ENCODE measurements at regions not wholly inside any gene's neighbourhood (a gene's known extent, or its start where the extent isn't known, plus 50 kb on each side); places are given as distances from the start of the nearest gene placed in this dataset.

- no peak for DNase-seq (ENCODE audit: low read depth)
Observed at GRCh38 chr18:57991552-57991951, 52.5 kb upstream of the NEDD4L start.

GRCh38 chr18:57989536-57989935 is 54.5 kb upstream of the NEDD4L start:
- DNase-seq (ENCODE audit: low read depth), result no peak

- no peak for DNase-seq (ENCODE audit: low read depth)
Observed at GRCh38 chr18:57984490-57985115, 59.4 kb upstream of the NEDD4L start.

DNA sequence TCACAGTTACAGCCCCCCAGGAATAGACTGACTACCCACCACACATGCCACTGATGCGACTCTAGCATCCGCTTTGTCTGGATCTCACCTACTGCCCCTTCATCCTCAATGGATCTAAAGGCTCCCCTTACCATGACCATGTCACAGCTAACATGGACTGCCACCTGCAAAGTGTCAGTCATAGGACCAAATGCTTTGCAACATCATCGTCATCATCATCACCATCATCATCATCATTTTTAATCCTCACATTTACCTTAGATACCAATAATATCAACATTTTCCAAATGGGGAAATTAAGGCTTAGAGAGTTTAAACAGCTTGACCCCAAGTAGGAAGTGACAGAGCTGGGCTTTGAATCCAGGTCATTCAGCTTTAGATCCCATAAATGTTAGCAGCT is 60.1 kb upstream of the NEDD4L start:
- DNase-seq (ENCODE audit: low read depth), result no peak

DNA sequence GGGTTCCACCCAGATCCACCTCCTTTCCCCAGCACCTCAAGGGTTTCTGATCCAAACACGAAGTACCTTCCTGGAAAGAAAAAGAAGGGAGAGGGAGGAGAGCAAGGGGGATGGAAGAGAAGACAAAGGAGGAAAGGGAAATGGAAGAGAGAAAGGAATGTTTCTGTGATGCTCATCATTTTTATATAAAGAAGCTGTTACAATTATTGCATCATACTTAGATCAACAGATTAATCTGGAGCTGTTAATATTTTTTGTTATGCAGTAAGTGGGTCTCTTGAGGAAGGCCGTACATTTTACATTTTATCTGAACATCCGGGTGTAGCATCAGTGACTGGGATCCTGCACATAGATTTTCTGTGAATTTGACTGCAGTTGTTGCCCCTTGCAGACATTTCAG is 60.6 kb upstream of the NEDD4L start:
- no peak for DNase-seq (ENCODE audit: low read depth)

DNA sequence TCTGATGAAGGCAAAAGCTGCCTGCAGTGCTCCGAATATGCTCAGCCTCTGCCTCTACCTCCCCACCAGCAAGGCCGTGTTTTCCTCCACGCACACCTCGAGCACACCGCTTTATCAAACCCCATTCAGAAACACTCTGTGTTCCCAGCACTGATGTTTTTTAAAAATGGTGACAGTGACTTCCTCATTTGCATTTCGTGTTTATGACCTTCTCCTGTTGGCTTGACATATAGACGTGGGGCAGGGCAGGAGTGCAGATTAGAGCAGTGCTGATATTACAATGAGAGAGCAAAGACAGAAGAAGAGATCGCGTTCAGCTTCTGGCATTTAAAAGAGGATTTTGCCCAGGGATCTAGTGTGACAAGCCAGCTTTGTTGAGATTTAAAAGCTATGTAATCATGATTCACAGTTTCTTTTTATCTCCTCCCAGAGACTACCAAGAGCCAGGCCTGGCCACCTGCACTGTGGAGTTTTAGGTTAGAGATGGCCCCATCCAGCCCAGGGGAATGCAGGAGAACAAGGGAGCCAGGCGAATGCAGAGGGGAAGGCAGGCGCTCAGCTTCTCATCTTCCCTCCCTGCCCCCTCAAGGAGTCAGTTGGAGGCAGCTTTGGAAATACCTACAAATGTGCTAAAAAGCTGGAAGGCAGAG is 61.5 kb upstream of the NEDD4L start:
- DNase-seq (ENCODE audit: low read depth), result no peak

DNA sequence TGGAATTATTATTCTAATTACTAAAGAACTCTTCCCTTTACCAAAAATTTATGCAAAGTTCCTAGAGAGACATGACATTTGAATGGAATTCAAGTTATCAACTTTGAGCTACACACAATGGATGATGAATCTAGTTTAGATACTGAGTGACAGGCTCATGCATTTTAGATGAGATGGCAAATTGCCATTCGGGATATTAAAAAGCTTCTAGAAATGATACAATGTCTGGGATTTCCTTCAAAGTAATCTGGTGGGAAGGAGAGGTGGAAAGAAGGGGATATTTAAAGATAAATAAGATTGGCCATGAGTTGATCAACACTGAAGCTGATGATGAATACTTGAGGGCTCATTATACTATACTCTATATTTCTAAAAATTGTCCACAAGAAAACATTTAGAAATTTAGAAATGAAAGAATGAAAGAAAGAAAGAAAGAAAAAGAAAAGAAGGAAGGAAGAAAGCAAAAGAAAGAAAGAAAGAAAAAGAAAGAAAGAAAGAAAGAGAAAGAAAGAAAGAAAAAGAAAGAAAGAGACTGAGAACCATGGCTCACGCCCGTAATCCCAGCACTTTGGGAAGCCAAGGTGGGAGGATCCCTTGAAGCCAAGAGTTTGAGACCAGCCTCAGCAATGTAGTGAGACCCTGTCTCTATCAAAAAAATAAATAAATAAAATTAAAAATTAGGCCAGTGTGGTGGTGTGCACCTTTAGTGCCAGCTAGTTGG is 62.6 kb upstream of the NEDD4L start:
- no peak for DNase-seq (ENCODE audit: low read depth)

- DNase-seq (ENCODE audit: low read depth), result no peak
Observed at GRCh38 chr18:57980573-57981307, 63.3 kb upstream of the NEDD4L start.

DNA sequence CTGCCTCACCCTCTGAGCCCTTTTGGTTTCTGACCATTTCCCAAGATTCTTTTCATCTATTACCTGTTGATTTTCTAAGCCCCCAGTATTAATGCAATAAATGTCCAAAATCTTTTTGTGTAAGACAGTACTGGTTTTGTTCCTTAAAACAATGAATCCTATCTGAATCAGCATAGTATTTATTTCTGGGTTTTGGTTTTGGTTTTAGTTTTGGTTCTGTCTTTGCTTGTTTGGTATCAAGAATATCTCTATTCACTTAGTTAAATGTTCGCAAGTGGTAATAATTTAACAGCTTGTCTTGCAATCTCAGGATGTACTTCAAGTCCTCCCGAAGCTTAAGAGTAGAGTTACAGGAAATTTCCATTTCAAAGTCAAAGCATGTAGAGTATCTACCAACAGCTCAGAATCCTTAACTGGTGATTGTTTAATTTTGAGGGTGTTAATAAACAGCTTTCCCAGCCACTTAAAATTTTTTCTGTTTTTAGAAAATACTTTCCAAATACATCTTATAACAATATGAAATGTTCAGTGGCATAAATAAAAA is 67.7 kb upstream of the NEDD4L start:
- DNase-seq (ENCODE audit: low read depth), result no peak

GRCh38 chr18:57975805-57976204 is 68.2 kb upstream of the NEDD4L start:
- DNase-seq (ENCODE audit: low read depth), result no peak

DNA sequence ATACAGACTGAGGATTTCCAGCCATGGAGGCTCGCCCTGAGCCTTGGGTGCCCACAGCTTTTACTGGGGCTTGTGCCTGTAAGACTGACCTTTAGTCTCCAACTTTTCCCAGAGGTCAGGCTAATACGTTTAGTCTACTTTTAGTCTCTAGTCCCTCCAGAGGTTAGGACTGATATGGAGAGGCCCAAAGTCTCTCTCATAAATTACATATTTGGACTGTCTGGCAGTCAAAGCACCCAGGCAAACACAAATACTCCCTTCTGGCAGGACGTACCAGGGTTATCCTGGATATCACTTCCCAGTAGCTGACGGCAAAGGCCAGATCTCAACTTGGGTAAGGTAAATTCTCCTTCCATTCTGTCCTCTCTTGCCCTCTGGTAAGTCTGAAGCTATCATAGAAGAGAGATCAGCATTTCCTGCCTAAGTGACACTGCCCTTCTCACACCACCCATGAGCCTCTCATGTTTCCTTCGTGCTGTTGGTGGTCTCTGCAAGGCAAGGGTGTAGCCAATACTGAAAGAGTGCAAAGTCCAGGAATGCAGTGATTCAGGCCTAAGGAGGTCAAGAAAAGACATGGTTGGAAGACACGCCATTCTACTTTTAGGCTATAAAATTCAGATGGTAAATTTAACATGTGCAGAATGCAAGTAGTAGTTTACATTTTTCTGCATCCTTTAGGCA is 69.3 kb upstream of the NEDD4L start:
- no peak for DNase-seq (ENCODE audit: low read depth)

GRCh38 chr18:57973889-57974288 is 70.1 kb upstream of the NEDD4L start:
- no peak for DNase-seq (ENCODE audit: low read depth)

- DNase-seq (ENCODE audit: low read depth), result no peak
Observed at GRCh38 chr18:57970356-57971095, 73.5 kb upstream of the NEDD4L start.

DNA sequence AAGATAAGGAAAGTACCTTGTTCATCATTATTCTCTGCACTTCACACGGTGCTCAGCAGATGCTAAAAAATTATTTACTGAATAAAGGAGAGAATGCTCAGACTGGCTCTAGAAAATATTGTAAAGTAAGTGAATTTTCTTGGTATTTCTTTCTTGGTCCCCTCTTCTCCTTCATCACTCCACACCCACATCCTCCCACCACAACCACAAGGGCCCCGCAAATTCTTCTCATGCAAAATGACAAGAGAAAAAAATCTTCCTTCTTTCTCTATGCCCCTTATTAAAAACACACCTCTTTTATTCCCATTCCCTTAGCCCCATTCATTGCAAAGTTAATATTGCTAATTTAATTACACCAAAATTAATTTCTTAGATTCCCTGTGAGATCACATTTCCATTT is 74.2 kb upstream of the NEDD4L start:
- DNase-seq (ENCODE audit: low read depth), result no peak

DNA sequence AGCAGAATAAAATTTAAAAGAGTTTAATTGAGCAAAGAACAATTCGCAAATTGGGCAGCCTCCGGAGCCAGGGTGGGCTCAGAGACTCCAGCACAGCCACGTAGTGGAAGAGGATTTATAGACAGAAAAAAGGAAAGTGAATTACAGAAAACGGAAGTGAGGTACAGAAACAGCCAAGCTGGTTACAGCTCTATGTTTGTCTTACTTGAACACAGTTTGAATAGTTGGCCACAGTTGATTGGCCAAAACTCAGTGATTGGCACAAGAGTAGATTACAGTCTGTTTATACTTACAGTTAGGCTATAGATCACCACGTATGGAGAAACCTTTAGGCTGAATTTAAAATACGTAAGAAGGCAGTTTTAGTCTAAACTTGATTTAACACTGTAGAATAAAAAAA is 78.8 kb upstream of the NEDD4L start:
- DNase-seq (ENCODE audit: low read depth), result no peak

GRCh38 chr18:57961876-57962505 is 82.0 kb upstream of the NEDD4L start:
- DNase-seq (ENCODE audit: low read depth), result no peak

- DNase-seq (ENCODE audit: low read depth), result no peak
Observed at GRCh38 chr18:57961411-57961810, 82.6 kb upstream of the NEDD4L start.

DNA sequence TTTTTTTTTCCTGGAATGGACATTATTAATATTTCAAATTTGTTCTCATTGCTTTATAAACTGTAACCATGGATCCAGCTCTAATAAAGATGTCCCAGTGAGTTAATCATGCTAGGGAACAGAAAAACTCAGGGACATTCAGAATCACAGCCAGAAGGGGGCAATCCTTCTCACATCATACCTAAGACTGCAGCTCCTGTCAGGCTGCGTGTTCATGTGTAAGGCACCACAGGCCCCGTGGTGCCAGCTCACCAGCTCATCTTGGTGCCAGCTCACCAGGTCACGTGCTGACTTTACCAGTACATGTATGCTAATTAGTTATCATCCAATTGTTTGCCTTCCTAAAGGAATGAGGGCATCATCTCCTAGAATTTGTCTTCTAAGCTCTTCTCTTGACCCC is 84.7 kb upstream of the NEDD4L start:
- no peak for DNase-seq (ENCODE audit: low read depth)

DNA sequence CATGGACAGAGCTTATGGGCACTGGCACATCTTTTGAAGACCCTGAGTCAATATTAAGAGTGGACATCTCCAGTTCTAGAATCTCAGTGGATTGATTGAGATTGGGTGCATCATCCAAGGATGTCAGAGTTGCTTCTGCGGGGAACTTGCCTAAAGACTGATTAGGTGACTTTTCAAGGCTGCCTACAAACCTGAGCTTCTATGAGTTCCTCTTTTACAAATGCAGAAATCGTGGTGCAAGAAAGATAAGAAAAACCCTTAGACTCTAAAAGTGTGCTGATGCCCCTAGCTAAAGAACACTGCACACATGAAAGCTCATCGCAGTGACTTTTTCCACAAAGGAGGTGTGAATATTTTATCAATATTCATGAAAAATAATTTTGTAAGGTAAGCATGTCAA is 86.8 kb upstream of the NEDD4L start:
- DNase-seq (ENCODE audit: low read depth), result no peak

- no peak for DNase-seq (ENCODE audit: low read depth)
Observed at GRCh38 chr18:57956491-57956890, 87.5 kb upstream of the NEDD4L start.

DNA sequence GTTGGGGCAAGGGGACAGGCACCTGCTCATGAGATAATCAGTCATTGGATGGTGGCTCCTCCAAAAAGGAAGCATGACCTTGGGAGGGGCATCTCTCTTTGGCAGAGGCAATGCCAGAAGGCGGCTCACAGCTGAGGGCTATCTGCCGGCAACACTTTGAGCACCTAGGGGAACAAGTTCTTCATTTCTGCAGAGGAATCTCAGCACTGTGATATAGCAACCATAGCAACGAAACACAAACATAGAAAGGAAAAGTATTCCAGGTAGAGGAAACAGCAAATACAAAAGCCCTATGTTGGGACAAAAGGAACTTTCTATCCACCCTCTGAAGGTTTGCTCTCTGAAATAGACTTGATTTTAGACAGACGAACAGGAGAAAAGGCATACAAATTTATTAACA is 89.1 kb upstream of the NEDD4L start:
- DNase-seq (ENCODE audit: low read depth), result no peak

Data from HS-5 (cell line).